Endothelial cell of umbilical vein (primary cell): ENCODE measurements at regions not wholly inside any gene's neighbourhood (a gene's known extent, or its start where the extent isn't known, plus 50 kb on each side); places are given as distances from the start of the nearest gene placed in this dataset.

Experiments used
- BruUV-seq: library from RNA; stranded (reverse); fragments of 400-500 nt; replicated peaks from 2 replicates; lab custom pipeline; 2021; lab: Mats Ljungman, UMichigan
- CTCF ChIA-PET: fragments of 300-600, 350-600 bp; sonication (Branson Sonifier 250); formaldehyde crosslinking; loops from one replicate; lab custom pipeline; 2021; ENCODE audit warnings: antibody characterized with exemption, inconsistent platforms; lab: Charles Lee
- POLR2A ChIA-PET: fragments of 300-600, 350-600 bp; sonication (Branson Sonifier 250); formaldehyde crosslinking; loops from one replicate; lab custom pipeline; 2021; ENCODE audit warnings: antibody characterized with exemption, inconsistent platforms; lab: Charles Lee
- DNase-seq: peaks from one replicate; pipeline ENCODE4 v3.0.0-alpha.2; 2011; ENCODE audit warnings: low read depth, low spot score
- FAIRE-seq: peaks from 2 replicates; lab custom pipeline; 2011; peaks lifted over from hg19 to GRCh38; lab: Jason Lieb, UNC
- H2AFZ ChIP-seq: 2 replicates; pipeline ENCODE4 v1.6.0; 2012; ENCODE audit warnings: low read depth, low read length, control low read depth, inconsistent platforms
- H3K27ac ChIP-seq: 2 replicates; pipeline ENCODE4 v1.5.1; 2011; ENCODE audit warnings: low read depth, mild to moderate bottlenecking, control low read depth, low read length, moderate library complexity; ENCODE audit not compliant: insufficient read depth
- H3K27me3 ChIP-seq, 2 experiments: 2 replicates each; pipeline versions ENCODE4 v1.6.0 to v1.6.1; 2011; ENCODE audit warnings: low read length in 2 of 2, mixed read lengths in 1 of 2; ENCODE audit not compliant: control insufficient read depth in 2 of 2, insufficient read depth in 2 of 2
- H3K36me3 ChIP-seq, 2 experiments: 2 replicates in 1 of 2; 3 replicates in 1 of 2; pipeline ENCODE4 v1.5.1; 2011; ENCODE audit warnings: low read length in 2 of 2, mild to moderate bottlenecking in 1 of 2, moderate library complexity in 1 of 2; ENCODE audit not compliant: control insufficient read depth in 2 of 2, insufficient read depth in 2 of 2; ENCODE audit errors: extremely low read depth in 1 of 2
- H3K4me1 ChIP-seq: 3 replicates; pipeline ENCODE4 v1.5.1; 2011; ENCODE audit warnings: mild to moderate bottlenecking, low read length; ENCODE audit not compliant: control insufficient read depth, insufficient read depth; ENCODE audit errors: extremely low read depth
- H3K4me2 ChIP-seq: 2 replicates; pipeline ENCODE4 v1.6.1; 2011; ENCODE audit warnings: low read length, control low read depth, mixed read lengths; ENCODE audit not compliant: insufficient read depth
- H3K4me3 ChIP-seq, 3 experiments: fragments of 200-600 bp in 1 of 3; sonication (generic), shearing (Covaris generic) in 1 of 3; replicated peaks in 1 of 3; 2 replicates each; pipeline ENCODE4 v1.5.1; 2011 to 2016; ENCODE audit warnings: control low read depth in 3 of 3, low read length in 3 of 3, mild to moderate bottlenecking in 2 of 3, inconsistent platforms in 1 of 3, low read depth in 1 of 3, moderate library complexity in 1 of 3; ENCODE audit not compliant: insufficient read depth in 1 of 3
- H3K79me2 ChIP-seq: 2 replicates; pipeline ENCODE4 v1.6.0; 2012; ENCODE audit warnings: low read length, inconsistent platforms; ENCODE audit not compliant: control insufficient read depth, insufficient read depth
- H3K9ac ChIP-seq: replicated peaks from 2 replicates; pipeline ENCODE3; 2011; ENCODE audit warnings: low read length, control low read depth; ENCODE audit not compliant: insufficient read depth; ENCODE audit errors: extremely low read depth
- H3K9me1 ChIP-seq: replicated peaks from 3 replicates; pipeline ENCODE4 v1.6.0; 2011; ENCODE audit warnings: mild to moderate bottlenecking, low read length; ENCODE audit not compliant: control insufficient read depth, insufficient read depth; ENCODE audit errors: extremely low read depth
- H3K9me3 ChIP-seq: replicated peaks from 2 replicates; pipeline ENCODE4 v1.5.1; 2012; ENCODE audit warnings: low read length, inconsistent platforms; ENCODE audit not compliant: control insufficient read depth, insufficient read depth
- H4K20me1 ChIP-seq: replicated peaks from 2 replicates; pipeline ENCODE3; 2011; ENCODE audit warnings: mild to moderate bottlenecking, low read length; ENCODE audit not compliant: control insufficient read depth, insufficient read depth; ENCODE audit errors: extremely low read depth
- EZH2 ChIP-seq: IDR thresholded peaks from 2 replicates; pipeline ENCODE4 v1.6.1; 2012; ENCODE audit warnings: borderline replicate concordance, low read depth, mild to moderate bottlenecking, moderate library complexity, low read length, inconsistent platforms; ENCODE audit not compliant: severe bottlenecking
- FOS ChIP-seq: IDR thresholded peaks from 2 replicates; pipeline ENCODE4 v1.6.1; 2011; ENCODE audit warnings: mild to moderate bottlenecking, low read length, moderate library complexity, borderline replicate concordance; ENCODE audit not compliant: insufficient read depth
- GATA2 ChIP-seq: IDR thresholded peaks from 2 replicates; pipeline ENCODE4 v1.7.0; 2011; ENCODE audit warnings: low read depth, mild to moderate bottlenecking, moderate library complexity, mixed read lengths, low read length; ENCODE audit not compliant: insufficient read length, insufficient read depth
- JUN ChIP-seq: IDR thresholded peaks from 2 replicates; pipeline ENCODE4 v1.6.1; 2011; ENCODE audit warnings: borderline replicate concordance, low read depth; ENCODE audit not compliant: insufficient read length, insufficient read depth
- MAX ChIP-seq: IDR thresholded peaks from 2 replicates; pipeline ENCODE4 v1.6.1; 2011; ENCODE audit not compliant: insufficient read depth, insufficient read length
- MYC ChIP-seq: IDR thresholded peaks from one replicate; pipeline ENCODE4 v1.6.1; 2011; ENCODE audit warnings: mild to moderate bottlenecking, low read depth, low read length
- POLR2A ChIP-seq: IDR thresholded peaks from 2 replicates; pipeline ENCODE4 v1.6.1; 2012; ENCODE audit warnings: low read depth, mild to moderate bottlenecking, control low read depth, low read length
- POLR2AphosphoS5 ChIP-seq: IDR thresholded peaks from 2 replicates; pipeline ENCODE4 v1.6.1; 2012; ENCODE audit warnings: low read depth, mild to moderate bottlenecking, control low read depth, low read length, moderate library complexity; ENCODE audit not compliant: insufficient read depth
- dilution Hi-C: fragments of 300-500 bp; cut with MboI; formaldehyde crosslinking; loops from one replicate; pipeline ENCODE4 v1.15.0; 2019; ENCODE audit warnings: low sequenced_read_pairs; ENCODE audit not compliant: extremely low pct_ligation_motif_present
- intact Hi-C: fragments of 100-400 bp; cut with micrococcal nuclease; formaldehyde crosslinking; loops from one replicate; pipeline ENCODE4 v1.10.0; 2022
- TF ChIP-seq, protein P1 (sequence below), 2 donors: IDR thresholded peaks; 1 replicate in 1 of 2; 2 replicates in 1 of 2; pipeline ENCODE4 v1.5.1; 2011; ENCODE audit warnings: low read length in 2 of 2, mild to moderate bottlenecking in 2 of 2, moderate library complexity in 2 of 2, control low read depth in 1 of 2, inconsistent platforms in 1 of 2, low read depth in 1 of 2; ENCODE audit not compliant: insufficient read depth in 1 of 2; ENCODE audit errors: extremely low read depth in 1 of 2

- Histone ChIP-seq H3K36me3 (no peaks in the 10 kb centered on the region), H4K20me1 (no peaks in the 10 kb centered on the region), H3K9me3 (no peaks in the 10 kb centered on the region), H3K4me2 (no peak overlapping the region), H3K4me3 (no peak overlapping the region), H3K27ac (no peak overlapping the region), H3K27me3 (peaks cover 0 to 1% of the 10 kb centered on the region in 2 experiments), H3K4me1 (peaks cover 13% of the 10 kb centered on the region), H2AFZ (no peak overlapping the region), H3K9ac (no peak overlapping the region), H3K9me1 (no peaks in the 10 kb centered on the region), H3K79me2 (no peaks in the 10 kb centered on the region)
- DNase-seq (no peak), FAIRE-seq (no peak)
- dilution Hi-C loops = no loop called here
- ChIA-PET CTCF (no interaction called here), POLR2A (no interaction called here)
- intact Hi-C loops = no loop called here
- TF ChIP-seq POLR2A (no peak), POLR2AphosphoS5 (no peak), MYC (no peak), GATA2 (no peak)
- TF ChIP-seq, protein P1, sequence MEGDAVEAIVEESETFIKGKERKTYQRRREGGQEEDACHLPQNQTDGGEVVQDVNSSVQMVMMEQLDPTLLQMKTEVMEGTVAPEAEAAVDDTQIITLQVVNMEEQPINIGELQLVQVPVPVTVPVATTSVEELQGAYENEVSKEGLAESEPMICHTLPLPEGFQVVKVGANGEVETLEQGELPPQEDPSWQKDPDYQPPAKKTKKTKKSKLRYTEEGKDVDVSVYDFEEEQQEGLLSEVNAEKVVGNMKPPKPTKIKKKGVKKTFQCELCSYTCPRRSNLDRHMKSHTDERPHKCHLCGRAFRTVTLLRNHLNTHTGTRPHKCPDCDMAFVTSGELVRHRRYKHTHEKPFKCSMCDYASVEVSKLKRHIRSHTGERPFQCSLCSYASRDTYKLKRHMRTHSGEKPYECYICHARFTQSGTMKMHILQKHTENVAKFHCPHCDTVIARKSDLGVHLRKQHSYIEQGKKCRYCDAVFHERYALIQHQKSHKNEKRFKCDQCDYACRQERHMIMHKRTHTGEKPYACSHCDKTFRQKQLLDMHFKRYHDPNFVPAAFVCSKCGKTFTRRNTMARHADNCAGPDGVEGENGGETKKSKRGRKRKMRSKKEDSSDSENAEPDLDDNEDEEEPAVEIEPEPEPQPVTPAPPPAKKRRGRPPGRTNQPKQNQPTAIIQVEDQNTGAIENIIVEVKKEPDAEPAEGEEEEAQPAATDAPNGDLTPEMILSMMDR (IDR thresholded peaks at IDR 0.05; ENCODE audit: extremely low read depth in 1 of 2, insufficient read depth in 1 of 2, low read depth in 1 of 2, low read length in 2 of 2) = no peak
- BruUV-seq = no TSS peak
Observed at GRCh38 chr1:200333329-200333728, 76.5 kb downstream of the ZNF281 start.

DNA sequence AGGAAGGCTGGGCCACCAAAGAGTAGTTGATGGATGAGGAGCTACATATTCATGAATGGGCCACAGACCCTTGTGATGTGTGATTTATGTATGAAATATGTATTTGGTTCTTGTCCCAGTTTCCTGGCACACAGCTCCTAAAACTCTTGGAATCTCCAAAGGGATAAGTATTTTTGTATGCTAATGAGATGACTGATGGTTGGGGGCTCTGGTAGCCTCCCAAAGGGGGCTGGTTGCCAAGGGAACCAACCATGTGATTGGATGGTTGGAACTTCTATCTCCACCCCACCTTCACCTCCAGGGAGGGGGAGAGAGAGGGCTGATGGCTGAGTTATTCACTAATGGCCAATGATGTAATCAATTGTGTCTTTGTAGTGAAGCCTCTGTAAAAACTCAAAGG lies 77.1 kb downstream of the ZNF281 start:
- Histone ChIP-seq H3K4me3 (no peak overlapping the region), H3K9ac (no peak overlapping the region), H3K27me3 (peaks cover 0 to 1% of the 10 kb centered on the region in 2 experiments), H3K9me3 (no peaks in the 10 kb centered on the region), H3K4me1 (peaks cover 13% of the 10 kb centered on the region), H3K79me2 (no peaks in the 10 kb centered on the region), H3K36me3 (no peaks in the 10 kb centered on the region), H3K4me2 (no peak overlapping the region), H4K20me1 (no peaks in the 10 kb centered on the region), H3K27ac (no peak overlapping the region), H2AFZ (no peak overlapping the region), H3K9me1 (no peaks in the 10 kb centered on the region)
- intact Hi-C loops = no loop called here
- FAIRE-seq (no peak), DNase-seq (no peak)
- TF ChIP-seq MAX (no peak), POLR2AphosphoS5 (no peak), GATA2 (no peak), JUN (no peak), MYC (no peak), EZH2 (no peak), FOS (no peak), POLR2A (no peak)
- TF ChIP-seq, protein P1 (IDR thresholded peaks at IDR 0.05; ENCODE audit: extremely low read depth in 1 of 2, insufficient read depth in 1 of 2, low read depth in 1 of 2, low read length in 2 of 2) = no peak
- BruUV-seq = no TSS peak
- dilution Hi-C loops = no loop called here
- POLR2A ChIA-PET = no interaction called here
- CTCF ChIA-PET = no interaction called here
